Stimulated activated CD8-positive, alpha-beta memory T cell treated with anti-CD3 and anti-CD28 coated beads, Interleukin-15, amount 100 ng/mL, for 48 hours (primary cell): ENCODE measurements at regions not wholly inside any gene's neighbourhood (a gene's known extent, or its start where the extent isn't known, plus 50 kb on each side); places are given as distances from the start of the nearest gene placed in this dataset.

ENCODE experiments used
- DNase-seq, 2 donors: peaks; one replicate each; pipeline ENCODE4 v3.0.0-alpha.2; 2020; ENCODE audit warnings: low read depth in 2 of 2

DNA sequence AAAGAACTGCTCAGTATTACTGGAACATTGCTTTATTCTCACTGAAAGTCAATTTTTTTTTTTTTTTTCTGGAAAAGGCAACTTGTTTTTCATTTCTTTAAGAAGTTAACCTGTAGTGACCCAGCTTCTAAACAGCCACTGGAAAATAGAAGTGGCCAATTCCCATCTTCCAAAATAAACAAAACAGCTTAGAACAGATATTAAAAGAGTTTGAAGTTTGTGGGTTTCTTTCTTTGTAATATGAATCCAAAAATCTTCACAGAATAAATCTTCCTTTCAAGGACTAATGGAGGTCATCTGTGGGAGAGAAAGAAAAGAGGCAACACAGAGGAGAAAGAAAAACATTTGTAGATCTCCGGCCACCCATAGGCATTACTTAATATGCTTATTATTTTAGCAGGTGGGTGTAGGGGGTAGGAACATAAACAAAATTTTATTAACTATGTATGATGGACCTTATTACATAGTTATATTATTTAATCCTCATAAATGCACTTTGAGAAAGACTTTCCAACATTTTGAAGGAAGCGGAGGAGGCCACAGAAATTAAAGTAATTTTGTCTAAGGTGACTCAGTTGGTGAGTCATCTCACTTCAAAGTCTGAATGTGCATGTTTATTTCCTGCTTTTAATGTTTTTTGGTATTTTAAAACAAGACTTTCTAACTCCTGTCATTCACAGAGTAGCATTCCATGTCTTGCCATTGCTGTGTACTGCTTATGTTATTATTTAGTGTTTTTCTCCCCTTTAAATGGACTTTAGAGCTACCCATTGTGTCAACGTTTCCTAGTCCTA is 1791.8 kb upstream of the WWC1 start:
- DNase-seq, result no peak

DNA sequence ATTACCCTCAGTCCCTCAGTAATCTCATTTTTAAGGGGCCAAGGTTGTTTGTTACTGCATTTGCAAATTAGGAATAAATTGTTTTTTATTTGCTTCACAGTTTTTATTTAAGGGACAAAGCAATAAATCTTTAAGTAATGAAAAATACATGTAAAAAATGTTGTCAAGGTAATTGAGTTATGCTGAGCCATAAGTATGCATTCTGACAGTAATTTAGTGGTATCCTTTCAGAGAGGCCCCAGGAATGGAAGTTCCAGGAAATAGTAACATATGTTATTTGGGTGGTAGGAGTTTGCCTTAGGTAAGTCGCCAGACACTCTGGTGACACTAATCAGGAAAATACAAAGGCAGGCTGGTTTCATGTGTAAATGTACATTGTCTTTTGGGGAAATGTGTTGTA is 1787.9 kb upstream of the WWC1 start:
- DNase-seq, result no peak

DNA sequence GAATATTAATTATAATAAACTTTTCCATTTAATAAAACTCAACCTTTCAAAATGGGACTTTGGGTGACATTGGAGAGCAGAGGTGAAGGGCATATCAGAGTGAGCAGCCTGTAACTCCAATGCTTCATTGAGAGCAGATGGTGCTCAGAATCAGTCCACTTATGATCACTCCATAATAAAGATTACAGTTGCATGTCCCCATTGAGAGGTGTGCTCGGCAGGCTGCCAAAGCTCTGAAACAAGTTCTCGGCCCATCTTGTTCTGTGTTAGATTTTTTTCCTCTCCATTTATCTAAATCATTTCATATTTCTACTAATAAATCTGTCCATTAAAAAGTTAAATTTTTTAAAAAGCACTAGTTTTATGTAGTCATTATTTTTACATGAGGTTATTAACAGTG is 1786.4 kb upstream of the WWC1 start:
- DNase-seq, result no peak

DNA sequence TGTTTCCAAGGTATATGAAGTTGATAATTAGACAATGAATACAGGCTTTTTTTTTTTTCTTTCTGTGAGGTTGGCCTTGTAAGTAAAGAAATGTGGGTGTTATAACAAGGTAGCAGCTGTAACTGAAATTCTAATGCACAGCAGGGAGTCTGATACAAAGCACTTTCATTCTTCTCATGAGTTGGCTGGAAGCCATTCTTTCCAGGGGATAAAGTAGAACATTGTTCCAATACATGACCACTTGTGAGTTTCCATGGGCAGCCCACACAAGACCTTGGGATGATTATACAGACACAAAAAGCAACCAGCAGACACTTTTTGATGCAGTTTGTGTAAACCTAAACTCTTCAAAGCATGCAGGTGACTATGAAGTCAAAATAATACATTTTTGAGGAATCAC is 1785.9 kb upstream of the WWC1 start:
- no peak for DNase-seq

DNA sequence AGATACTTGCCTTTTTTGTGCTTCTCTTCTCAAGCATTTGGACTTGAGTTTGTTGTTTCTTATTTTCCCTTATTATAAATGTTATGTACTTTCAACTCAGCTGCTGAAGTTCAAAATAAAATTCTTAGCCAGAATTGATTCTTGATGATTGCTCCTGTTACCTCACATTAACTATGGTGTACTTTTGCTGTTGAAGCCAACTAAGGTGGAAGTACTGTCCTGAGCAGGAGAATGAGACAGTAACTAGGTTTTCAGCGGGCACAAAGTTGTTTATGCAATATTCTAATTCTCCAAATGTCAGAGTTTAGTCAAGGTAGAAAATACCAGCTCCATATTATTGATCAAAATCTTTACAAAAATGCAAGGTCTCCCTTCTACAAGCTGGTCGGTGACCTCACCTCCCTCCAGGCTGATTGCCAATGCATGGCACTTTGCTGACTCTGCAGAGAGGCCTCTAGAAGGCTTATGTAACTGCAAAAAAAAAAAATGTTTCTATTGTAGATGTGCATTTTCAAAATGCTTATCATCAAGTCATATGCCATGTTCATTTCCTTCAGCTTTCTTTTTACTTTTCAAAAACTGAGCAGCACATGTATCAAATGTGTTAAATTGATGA is 1783.5 kb upstream of the WWC1 start:
- DNase-seq, result no peak

DNA sequence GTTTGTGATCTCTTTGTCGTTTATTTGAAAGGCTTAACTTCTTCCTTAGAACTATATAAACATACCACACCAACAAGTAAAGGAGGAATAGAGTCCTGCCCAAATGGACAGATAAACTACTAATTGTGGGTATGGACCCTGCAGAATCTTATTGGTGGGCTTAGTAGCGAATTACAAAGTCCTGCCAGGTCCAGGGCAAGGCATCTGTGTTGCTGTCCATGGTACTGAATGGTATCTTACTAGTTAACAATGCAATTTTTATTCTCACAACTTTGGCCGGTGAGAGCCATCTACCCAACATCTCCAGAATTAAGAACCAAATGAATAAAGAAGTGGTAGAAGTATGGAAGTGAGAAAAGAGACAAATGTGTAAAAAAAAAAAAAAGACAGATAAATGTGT is 1782.4 kb upstream of the WWC1 start:
- no peak for DNase-seq

DNA sequence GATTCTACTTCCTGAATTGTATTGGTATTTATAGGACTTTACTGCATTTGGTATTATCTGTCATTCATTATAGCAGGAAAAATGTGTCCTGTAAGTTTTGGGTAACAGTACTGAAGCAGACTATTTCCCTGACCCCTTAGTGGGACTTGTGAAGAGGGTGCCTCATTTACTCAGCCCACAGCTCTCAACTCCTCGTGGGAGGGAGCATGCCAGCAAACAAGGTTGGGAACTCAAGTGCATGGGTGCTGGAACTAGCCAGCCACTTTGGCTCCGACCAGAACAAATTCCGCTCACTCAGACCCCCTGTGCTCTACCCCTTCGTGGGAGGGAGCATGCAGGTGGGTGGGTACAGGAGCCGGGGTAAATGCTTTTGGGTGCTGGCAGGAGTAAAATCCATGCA is 1773.5 kb upstream of the WWC1 start:
- no peak for DNase-seq

DNA sequence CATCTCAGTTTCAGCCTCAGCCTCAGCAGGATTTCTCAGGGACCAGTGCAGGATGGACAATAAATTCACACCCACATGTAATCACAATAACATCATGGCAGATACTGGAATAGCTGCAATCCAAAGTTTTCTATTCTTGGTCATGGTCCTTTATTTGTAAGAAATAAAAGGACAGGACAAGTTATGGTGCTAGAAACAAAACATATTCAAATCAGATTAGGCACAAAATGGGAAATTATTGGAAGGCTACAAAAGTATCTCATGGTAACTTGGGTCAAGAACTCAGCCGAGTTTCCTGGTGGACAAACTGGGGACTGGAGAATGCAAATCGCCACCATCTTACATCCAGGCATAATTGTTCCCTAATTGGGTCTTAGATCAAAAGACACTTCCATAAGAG is 1768.2 kb upstream of the WWC1 start:
- DNase-seq, result no peak

DNA sequence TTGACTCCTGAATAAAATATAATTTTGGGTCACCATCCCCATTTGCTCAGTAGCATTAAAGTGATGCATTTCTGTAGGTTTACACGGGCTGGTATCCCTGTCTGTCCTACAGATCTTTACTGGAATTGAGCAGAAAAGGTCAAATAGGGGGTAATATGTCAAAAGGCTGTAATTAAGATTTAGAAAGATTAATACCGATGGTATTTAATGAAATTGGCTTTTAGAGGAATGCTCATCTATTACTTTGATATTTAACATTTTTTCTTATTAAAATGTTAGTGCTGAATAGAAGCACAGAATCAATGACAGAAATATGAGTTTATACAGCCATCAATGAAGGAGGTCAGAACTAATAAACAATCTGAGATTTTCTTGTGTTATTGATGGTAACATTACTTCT is 1762.2 kb upstream of the WWC1 start:
- DNase-seq, result no peak

DNA sequence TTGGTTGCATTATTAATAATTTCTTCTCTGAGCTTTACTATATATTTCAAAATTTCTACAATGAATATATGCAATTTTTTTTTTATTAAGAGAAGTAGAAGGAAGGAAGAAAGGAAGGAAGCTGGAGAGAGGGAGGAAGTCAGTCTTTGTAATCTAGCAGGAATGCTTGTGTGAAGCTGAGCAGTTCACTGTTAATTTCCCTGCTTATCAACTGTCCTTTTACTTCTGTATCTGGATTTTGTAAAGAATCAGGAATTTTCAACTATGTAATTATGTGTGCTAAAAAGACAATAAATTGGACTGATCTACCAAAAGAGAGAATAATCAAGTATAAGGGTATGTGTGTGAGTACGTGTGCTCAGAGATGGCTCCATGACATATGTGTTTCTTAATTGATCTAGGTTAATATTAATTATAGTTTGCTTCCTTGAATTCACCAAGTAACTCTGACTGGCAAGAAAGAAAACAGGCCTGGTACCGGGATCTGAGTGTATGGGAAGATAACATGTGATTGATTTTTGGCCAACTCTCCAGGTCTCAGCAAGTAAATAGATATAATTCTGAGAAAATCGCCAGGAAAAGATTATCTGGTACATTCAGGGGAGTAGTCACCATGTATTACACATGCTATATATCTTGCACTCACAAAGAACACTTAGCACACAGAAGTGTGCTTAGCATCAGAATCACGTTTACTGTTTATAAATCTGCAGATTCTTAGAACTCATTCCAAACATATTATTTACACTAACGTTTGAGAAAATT is 1758.8 kb upstream of the WWC1 start:
- no peak for DNase-seq

DNA sequence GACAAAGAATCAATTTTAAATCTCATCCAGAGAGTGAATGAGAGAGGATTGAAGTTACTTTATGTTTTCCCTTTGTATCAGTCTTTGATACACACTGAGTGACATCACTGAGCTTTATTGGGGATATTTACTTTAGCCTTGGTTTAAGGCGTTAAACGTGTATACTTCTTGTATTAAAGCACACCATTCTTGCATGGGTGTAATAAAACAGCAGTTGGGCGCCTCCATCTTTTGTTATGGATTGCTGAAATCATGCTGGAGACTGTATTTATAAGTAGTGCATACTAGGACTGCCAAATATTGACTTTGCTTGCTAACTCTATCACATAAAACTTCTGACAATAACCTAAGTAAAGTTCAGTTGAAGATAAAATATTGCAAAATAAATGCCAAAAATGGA is 1755.8 kb upstream of the WWC1 start:
- DNase-seq, result no peak

DNA sequence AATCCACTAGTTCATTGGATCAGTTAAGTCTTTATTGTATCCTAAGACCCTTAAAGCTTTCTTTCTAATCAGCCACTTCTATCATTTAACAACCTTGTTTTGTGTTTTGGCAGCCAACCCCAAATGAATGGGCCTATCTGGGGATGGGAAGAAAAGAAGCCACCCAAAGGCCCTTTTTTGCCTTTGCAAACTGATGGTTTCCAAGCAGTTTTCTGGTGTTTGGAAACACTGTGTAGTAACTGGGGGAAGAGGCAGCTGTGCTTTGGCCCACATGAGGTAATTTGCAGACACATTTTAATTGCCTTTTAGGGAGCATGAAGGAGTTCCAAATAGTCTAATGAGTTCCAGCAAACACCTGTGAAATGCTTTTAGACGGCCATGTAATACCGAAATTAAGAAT is 1751.3 kb upstream of the WWC1 start:
- no peak for DNase-seq

DNA sequence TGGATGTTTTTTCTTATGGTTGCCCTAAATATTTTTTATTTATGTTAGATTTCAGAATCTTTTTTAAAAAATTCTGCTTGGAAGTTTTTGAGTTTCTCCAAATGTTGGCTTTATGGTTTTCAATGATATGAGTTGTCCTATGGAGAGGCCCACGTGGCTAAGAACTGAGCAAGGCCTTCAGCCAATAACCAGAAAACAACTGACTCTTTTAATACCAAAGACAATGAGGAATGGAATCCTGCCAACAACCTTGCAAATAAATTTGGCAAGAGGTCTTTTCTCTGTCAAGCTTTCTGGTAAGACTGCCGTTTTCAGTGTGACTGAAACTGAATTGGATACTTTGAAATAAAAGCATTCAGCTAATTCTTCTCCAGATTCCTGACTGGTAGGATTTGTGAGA is 1740.1 kb upstream of the WWC1 start:
- DNase-seq, result no peak

DNA sequence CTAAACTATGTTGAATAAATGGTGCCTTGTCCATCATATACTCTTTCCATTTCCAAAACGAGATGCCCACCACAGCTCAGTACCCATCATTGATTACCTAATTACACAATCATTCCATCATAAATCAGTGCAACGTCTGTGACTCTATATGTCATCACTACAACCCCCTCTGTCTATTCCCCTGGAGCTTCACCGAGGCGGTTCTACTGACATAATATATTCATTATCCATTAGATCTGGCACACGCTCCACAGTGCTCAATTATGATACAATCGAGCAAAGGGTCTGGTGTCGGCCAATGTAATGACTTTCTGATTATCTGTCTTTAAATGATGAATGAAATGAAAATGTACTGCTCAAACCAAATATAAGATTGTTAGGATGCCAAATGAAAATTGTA is 1737.7 kb upstream of the WWC1 start:
- no peak for DNase-seq

DNA sequence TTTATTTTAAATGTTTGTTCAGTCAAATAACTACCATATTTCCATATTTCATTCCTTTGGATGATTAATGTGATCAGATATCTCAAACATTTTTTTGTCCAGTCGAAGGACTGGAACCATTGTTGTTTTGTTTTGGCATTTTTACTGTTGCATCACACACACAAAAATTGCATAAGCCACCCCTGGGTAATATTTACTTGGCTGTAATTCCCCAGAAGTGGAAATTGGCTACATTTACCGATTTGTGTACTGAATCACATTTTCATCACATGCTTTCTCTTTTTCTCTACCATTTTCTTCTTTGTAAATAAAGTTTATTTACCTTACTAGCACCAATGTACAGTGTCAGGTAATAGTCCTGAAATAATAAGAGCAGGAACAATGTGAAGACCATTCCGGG is 1729.7 kb upstream of the WWC1 start:
- DNase-seq, result no peak

DNA sequence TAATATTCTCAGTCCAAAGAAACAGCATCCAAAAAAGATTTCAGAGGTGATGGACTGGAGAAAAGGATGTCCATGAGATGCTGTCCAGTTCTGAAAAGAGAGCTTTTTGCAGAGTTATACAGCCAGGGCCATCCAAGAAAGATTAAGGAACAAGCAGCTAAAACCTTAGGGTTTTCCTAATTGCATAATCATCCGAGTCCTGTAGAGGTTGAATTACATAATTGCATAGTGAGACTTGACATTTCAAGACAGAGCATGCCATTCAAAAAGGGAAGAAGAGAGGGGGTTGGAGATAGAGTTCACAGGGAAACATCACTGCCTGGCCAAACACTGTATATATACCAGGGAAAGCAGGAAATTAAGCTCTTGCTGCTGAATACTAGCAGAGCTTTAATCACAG is 1729.2 kb upstream of the WWC1 start:
- no peak for DNase-seq

DNA sequence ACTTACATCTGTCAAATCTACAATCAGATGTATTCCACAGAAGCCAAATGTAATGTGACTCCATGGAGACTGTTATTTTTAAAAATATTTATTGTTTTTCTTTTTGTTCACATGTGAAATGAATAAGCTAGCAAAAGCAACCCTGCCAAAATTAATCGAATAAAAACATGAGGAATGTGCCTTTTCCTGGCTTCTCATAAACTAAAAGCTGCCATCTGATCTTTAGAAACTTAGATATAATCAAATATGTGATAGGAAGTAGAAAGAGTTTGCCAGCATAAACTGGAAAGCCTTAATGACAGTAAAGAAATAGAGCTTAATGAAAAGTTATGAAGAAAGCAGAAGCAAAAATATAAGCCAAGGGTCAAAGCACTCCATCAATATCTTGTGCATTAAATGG is 1724.7 kb upstream of the WWC1 start:
- no peak for DNase-seq

DNA sequence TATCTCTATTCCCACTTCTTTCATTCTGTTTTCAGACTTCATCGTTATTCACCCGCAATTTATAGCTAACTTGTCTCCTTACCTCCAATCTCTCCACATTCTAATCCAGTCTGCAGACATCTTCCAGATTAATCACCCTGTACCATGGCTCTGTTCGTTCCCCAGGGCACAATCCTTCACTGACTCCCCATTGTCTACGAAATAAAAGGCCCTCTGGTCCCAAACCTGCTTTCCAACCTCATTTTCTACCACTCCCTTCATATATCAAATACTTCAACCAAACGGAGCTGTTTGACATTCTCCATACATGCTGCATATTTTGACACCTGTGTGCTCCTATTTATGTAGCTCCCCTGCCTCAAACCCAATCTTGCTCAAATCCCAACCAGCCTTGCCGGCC is 1720.6 kb upstream of the WWC1 start:
- no peak for DNase-seq

DNA sequence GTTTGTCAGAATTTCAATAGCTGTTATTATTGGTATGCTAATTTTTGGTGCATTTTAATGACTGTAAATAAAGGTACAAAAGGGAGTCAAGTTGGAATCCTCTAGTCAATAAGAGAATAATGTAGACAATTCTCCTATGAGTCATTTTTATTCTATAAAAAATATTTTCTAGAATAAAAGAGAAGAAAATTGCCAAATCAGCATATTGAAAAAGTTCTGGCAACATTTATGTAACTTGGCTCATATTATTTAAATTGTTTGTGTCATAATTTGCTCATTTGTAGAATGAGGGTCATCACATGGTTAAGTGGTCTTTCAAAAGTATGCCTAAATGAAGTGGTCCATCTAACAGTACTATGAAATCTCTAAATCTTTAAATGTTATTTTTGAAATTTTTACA is 1719.8 kb upstream of the WWC1 start:
- no peak for DNase-seq

DNA sequence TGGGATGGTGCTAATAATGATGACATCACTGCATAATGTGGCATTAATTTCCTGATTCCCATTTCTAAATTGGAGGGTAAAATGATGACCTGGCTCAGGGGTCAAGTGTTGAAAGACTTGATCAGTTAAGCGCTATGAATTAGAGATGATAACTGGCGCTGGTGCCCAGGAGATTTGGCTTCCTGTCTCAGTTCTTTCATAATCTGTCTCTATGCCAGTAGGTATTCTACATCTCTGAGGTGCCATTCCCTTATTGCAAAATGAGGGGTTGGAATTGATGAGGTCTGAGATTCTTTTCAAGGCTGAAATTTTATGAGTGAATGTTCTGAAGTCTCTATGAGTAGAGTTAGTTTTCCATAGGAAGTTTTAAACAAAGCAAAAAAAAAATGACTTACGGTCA is 1715.1 kb upstream of the WWC1 start:
- DNase-seq, result no peak

DNA sequence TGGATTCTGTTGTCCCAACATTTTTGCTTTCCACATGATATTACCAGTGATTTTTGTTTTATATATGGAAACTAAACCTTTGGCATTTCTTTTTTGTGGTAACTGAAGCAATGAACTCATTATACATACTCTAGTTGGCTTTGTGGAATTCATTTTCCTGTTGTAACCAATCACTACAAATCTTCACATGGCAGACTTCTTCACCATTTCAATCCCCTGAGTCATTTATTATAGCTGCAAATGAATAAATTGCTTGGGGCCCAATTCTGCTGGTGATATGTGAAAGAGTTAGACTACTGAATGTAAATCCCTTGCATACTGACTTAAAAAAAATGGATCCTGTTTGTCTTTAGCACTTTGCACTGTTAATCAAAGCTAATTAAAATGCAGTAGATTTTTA is 1709.6 kb upstream of the WWC1 start:
- no peak for DNase-seq

DNA sequence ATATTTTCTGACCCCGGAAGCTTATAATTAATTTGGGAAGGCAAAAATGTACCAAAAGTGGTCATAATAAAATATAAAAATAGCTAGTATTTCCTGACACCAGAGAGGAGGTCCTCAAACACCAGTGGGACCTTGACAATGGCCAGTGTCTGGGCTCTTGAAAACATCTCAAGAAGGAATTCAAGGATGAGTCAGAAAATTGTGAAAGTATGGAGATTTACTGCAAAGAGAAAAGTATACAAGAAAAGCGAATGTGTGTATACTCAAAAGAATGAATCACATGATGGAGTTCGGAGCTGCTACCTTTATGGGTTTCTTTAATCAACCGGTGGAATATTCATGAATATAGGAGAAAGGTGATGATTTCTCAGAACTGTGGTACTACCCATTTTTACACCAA is 1709.0 kb upstream of the WWC1 start:
- no peak for DNase-seq

DNA sequence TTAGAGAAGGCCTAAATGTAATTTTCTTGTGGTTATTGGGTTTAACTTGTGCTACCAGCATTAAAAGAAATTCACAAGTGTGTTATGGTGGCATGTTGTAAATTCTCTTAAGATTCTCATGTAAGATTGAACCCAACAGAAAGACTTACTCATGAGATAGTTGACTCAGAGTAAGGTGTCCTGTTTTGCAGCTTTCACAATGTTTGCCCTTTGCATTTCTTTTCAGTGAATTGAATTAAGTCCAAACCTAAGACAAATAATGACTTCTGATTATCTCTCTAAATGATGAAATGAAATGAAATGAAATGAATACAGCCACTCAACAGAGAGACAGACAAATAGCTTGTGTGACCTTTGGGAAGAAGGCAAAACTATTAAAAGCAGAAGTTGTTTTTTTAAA is 1696.9 kb upstream of the WWC1 start:
- no peak for DNase-seq
